Erythroblast (primary cell): ENCODE measurements at regions not wholly inside any gene's neighbourhood (a gene's known extent, or its start where the extent isn't known, plus 50 kb on each side); places are given as distances from the start of the nearest gene placed in this dataset.

Source experiments
- GATA1 ChIP-seq: IDR thresholded peaks from 2 replicates; pipeline ENCODE4 v1.6.1; 2011; ENCODE audit warnings: low read depth, mild to moderate bottlenecking, control low read depth, low read length, moderate library complexity
- POLR2A ChIP-seq: IDR thresholded peaks from 2 replicates; pipeline ENCODE4 v1.6.1; 2011; ENCODE audit warnings: mild to moderate bottlenecking, low read length

GRCh38 chr16:62638964-62639870 is 603.0 kb upstream of the CDH8 start:
- TF ChIP-seq POLR2A, result no peak
- no peak for TF ChIP-seq GATA1
